SK-N-SH (cell line): ENCODE measurements at regions not wholly inside any gene's neighbourhood (a gene's known extent, or its start where the extent isn't known, plus 50 kb on each side); places are given as distances from the start of the nearest gene placed in this dataset.

Source experiments
- CTCF ChIA-PET: fragments of 300-600, 350-600 bp; formaldehyde crosslinking; extraction: SDS; loops from one replicate; lab custom pipeline; 2021; lab: Yijun Ruan, JAX
- POLR2A ChIA-PET: fragments of 350-600 bp; sonication (Branson Sonifier 250); formaldehyde crosslinking; extraction: SDS; loops from one replicate; lab custom pipeline; 2020; ENCODE audit warnings: antibody characterized with exemption, inconsistent platforms; lab: Yijun Ruan, JAX
- DNase-seq: peaks from one replicate; pipeline ENCODE4 v3.0.0; 2012
- H2AFZ ChIP-seq: fragments of 200-600 bp; sonication (generic); 2 replicates; pipeline ENCODE4 v1.8.1; 2016; ENCODE audit warnings: antibody characterized with exemption, mild to moderate bottlenecking, low read depth
- H3F3A ChIP-seq: fragments of 200-600 bp; sonication (generic); replicated peaks from 2 replicates; pipeline ENCODE3; 2016; ENCODE audit warnings: antibody characterized with exemption, mild to moderate bottlenecking; ENCODE audit not compliant: insufficient read depth
- H3K27ac ChIP-seq, 2 experiments: fragments of 200-500 bp in 1 of 2; fragments of 200-600 bp in 1 of 2; sonication (Bioruptor generic) in 1 of 2; sonication (generic), shearing (Covaris generic) in 1 of 2; 2 replicates each; pipeline versions ENCODE4 v1.5.1 to v1.6.1; 2014 to 2016; ENCODE audit warnings: low read depth in 2 of 2, inconsistent platforms in 1 of 2, low read length in 1 of 2, mild to moderate bottlenecking in 1 of 2, mixed read lengths in 1 of 2
- H3K27me3 ChIP-seq: fragments of 200-600 bp; sonication (generic), shearing (Covaris generic); 2 replicates; pipeline ENCODE4 v1.6.1; 2016; ENCODE audit warnings: mixed run types; ENCODE audit not compliant: insufficient read depth
- H3K36me3 ChIP-seq, 2 experiments: fragments of 200-500 bp in 1 of 2; fragments of 200-600 bp in 1 of 2; sonication (Bioruptor generic) in 1 of 2; sonication (generic) in 1 of 2; replicated peaks in 1 of 2; 2 replicates each; pipeline versions ENCODE3 to v1.5.1; 2014 to 2016; ENCODE audit warnings: low read length in 1 of 2, mild to moderate bottlenecking in 1 of 2; ENCODE audit not compliant: insufficient read depth in 2 of 2, control insufficient read depth in 1 of 2
- H3K4me1 ChIP-seq, 2 experiments: fragments of 200-500 bp in 1 of 2; fragments of 200-600 bp in 1 of 2; sonication (Bioruptor generic) in 1 of 2; sonication (generic), shearing (Covaris generic) in 1 of 2; 2 replicates each; pipeline versions ENCODE4 v1.5.1 to v1.6.1; 2014 to 2016; ENCODE audit warnings: low read depth in 1 of 2, low read length in 1 of 2, mixed run types in 1 of 2; ENCODE audit not compliant: insufficient read depth in 2 of 2, control insufficient read depth in 1 of 2
- H3K4me2 ChIP-seq: fragments of 200-600 bp; sonication (generic), shearing (Covaris generic); 2 replicates; pipeline ENCODE4 v1.6.1; 2017; ENCODE audit warnings: mixed run types
- H3K4me3 ChIP-seq, 2 experiments: fragments of 200-500 bp in 1 of 2; fragments of 200-600 bp in 1 of 2; sonication (Bioruptor generic) in 1 of 2; sonication (generic), shearing (Covaris generic) in 1 of 2; 2 replicates each; pipeline versions ENCODE4 v1.5.1 to v1.8.1; 2014 to 2016; ENCODE audit warnings: low read depth in 2 of 2, inconsistent platforms in 1 of 2, low read length in 1 of 2, mild to moderate bottlenecking in 1 of 2, mixed read lengths in 1 of 2, moderate library complexity in 1 of 2
- H3K79me2 ChIP-seq: fragments of 200-600 bp; sonication (generic); 2 replicates; pipeline ENCODE4 v1.8.1; 2017; ENCODE audit warnings: mild to moderate bottlenecking; ENCODE audit not compliant: insufficient read depth
- H3K9ac ChIP-seq: fragments of 200-600 bp; sonication (generic); 2 replicates; pipeline ENCODE4 v1.6.1; 2017; ENCODE audit warnings: mixed run types
- H3K9me2 ChIP-seq: fragments of 200-600 bp; sonication (generic); 2 replicates; pipeline ENCODE4 v1.6.1; 2017; ENCODE audit warnings: mixed run types
- H3K9me3 ChIP-seq: fragments of 200-600 bp; sonication (generic); 2 replicates; pipeline ENCODE4 v1.6.1; 2017; ENCODE audit warnings: mixed run types, mild to moderate bottlenecking, moderate library complexity
- H4K20me1 ChIP-seq: fragments of 200-600 bp; sonication (generic); 2 replicates; pipeline ENCODE4 v1.6.1; 2017; ENCODE audit warnings: mild to moderate bottlenecking, mixed run types; ENCODE audit not compliant: insufficient read depth
- CHD2 ChIP-seq: fragments of 150-350 bp; IDR thresholded peaks from 2 replicates; pipeline ENCODE4 v1.6.1; 2018; ENCODE audit warnings: low read length; ENCODE audit not compliant: partially characterized antibody
- EP300 ChIP-seq, 2 experiments: IDR thresholded peaks; 2 replicates each; pipeline versions ENCODE4 v1.4.0 to v1.6.1; 2012; ENCODE audit warnings: borderline replicate concordance in 1 of 2, low read depth in 1 of 2, low read length in 1 of 2
- EZH2phosphoT487 ChIP-seq: fragments of 200-600 bp; sonication (generic); IDR thresholded peaks from 2 replicates; pipeline ENCODE4 v1.6.1; 2017; ENCODE audit warnings: low read depth, mixed run types, mild to moderate bottlenecking, antibody characterized with exemption, moderate library complexity, borderline replicate concordance
- FOXM1 ChIP-seq: IDR thresholded peaks from 2 replicates; pipeline ENCODE4 v1.4.0; 2012; ENCODE audit warnings: low read depth, mild to moderate bottlenecking
- GABPA ChIP-seq: IDR thresholded peaks from 2 replicates; pipeline ENCODE4 v1.4.0; 2012; ENCODE audit warnings: low read depth, mild to moderate bottlenecking
- GATA2 ChIP-seq: sonication (generic); formaldehyde crosslinking; IDR thresholded peaks from 2 replicates; pipeline ENCODE4 v1.5.0; 2020; ENCODE audit warnings: mild to moderate bottlenecking, missing genetic modification reagents
- JUND ChIP-seq: IDR thresholded peaks from 2 replicates; pipeline ENCODE4 v1.4.0; 2012
- MEF2A ChIP-seq: IDR thresholded peaks from 2 replicates; pipeline ENCODE4 v1.4.0; 2012; ENCODE audit warnings: low read depth, borderline replicate concordance
- MXI1 ChIP-seq: IDR thresholded peaks from 2 replicates; pipeline ENCODE4 v1.6.1; 2012; ENCODE audit warnings: mild to moderate bottlenecking, low read depth, low read length, improper control_type of control experiment
- NFIC ChIP-seq: IDR thresholded peaks from 2 replicates; pipeline ENCODE4 v1.4.0; 2012; ENCODE audit warnings: borderline replicate concordance
- NRF1 ChIP-seq: IDR thresholded peaks from 2 replicates; pipeline ENCODE4 v1.6.1; 2012; ENCODE audit warnings: low read depth, mild to moderate bottlenecking, low read length
- POLR2AphosphoS5 ChIP-seq: IDR thresholded peaks from 2 replicates; pipeline ENCODE4 v1.6.1; 2012; ENCODE audit warnings: low read depth, low read length
- RAD21 ChIP-seq: IDR thresholded peaks from 2 replicates; pipeline ENCODE4 v1.6.1; 2012; ENCODE audit warnings: mild to moderate bottlenecking, low read length
- RCOR1 ChIP-seq: fragments of 150-350 bp; IDR thresholded peaks from 2 replicates; pipeline ENCODE4 v1.6.1; 2017; ENCODE audit warnings: antibody characterized with exemption, low read length
- SIN3A ChIP-seq: IDR thresholded peaks from 2 replicates; pipeline ENCODE4 v1.6.1; 2012; ENCODE audit warnings: low read depth, mild to moderate bottlenecking, low read length, moderate library complexity, borderline replicate concordance
- SMC3 ChIP-seq: IDR thresholded peaks from 2 replicates; pipeline ENCODE4 v1.6.1; 2012; ENCODE audit warnings: low read depth, low read length, improper control_type of control experiment
- TAF1 ChIP-seq: IDR thresholded peaks from 2 replicates; pipeline ENCODE4 v1.6.1; 2012; ENCODE audit warnings: low read depth, mild to moderate bottlenecking, low read length, moderate library complexity, borderline replicate concordance
- WGBS: methylation state at CpG from one replicate; pipeline ENCODE4 v1.1.6; 2017; ENCODE audit warnings: low lambda C conversion rate; 5-methylcytosine and 5-hydroxymethylcytosine counted together
- TF ChIP-seq, protein P1 (sequence below): IDR thresholded peaks from 2 replicates; pipeline ENCODE4 v1.4.0; 2012; ENCODE audit warnings: low read depth
- TF ChIP-seq, protein P2 (sequence below): IDR thresholded peaks from 2 replicates; pipeline ENCODE4 v1.6.1; 2012; ENCODE audit warnings: mild to moderate bottlenecking, low read depth, low read length, moderate library complexity
- TF ChIP-seq, protein P3 (sequence below): fragments of 150-350 bp; IDR thresholded peaks from 2 replicates; pipeline ENCODE4 v1.6.1; 2017; ENCODE audit warnings: antibody characterized with exemption, low read length, low read depth, borderline replicate concordance

DNA sequence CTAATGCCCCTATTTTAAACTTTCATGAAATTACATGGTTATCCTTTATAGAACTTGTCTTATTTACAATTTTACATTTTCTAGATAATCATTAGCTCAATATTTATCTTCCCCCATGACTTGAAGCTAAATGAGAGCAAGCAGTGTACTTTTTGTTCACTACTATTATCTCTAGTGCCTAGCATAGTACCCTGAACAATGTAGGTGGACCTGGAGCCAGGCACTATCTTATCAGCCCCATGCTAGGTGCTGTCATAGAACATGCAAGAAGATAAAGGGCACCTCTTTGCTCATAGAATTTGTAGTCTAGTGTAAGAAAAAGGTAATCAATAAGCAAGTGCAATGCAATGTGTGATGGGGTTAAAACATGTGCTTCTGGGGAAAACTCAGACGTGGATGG, 399.9 kb downstream of the ELAVL2 start:
- H3K4me2 ChIP-seq = no peak overlapping the region
- no peak for DNase-seq
- WGBS = 52% methylated on average over 1 of the region's 1 CpG
- TF ChIP-seq, protein P1, sequence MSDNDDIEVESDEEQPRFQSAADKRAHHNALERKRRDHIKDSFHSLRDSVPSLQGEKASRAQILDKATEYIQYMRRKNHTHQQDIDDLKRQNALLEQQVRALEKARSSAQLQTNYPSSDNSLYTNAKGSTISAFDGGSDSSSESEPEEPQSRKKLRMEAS = no peak
- TF ChIP-seq, protein P2, sequence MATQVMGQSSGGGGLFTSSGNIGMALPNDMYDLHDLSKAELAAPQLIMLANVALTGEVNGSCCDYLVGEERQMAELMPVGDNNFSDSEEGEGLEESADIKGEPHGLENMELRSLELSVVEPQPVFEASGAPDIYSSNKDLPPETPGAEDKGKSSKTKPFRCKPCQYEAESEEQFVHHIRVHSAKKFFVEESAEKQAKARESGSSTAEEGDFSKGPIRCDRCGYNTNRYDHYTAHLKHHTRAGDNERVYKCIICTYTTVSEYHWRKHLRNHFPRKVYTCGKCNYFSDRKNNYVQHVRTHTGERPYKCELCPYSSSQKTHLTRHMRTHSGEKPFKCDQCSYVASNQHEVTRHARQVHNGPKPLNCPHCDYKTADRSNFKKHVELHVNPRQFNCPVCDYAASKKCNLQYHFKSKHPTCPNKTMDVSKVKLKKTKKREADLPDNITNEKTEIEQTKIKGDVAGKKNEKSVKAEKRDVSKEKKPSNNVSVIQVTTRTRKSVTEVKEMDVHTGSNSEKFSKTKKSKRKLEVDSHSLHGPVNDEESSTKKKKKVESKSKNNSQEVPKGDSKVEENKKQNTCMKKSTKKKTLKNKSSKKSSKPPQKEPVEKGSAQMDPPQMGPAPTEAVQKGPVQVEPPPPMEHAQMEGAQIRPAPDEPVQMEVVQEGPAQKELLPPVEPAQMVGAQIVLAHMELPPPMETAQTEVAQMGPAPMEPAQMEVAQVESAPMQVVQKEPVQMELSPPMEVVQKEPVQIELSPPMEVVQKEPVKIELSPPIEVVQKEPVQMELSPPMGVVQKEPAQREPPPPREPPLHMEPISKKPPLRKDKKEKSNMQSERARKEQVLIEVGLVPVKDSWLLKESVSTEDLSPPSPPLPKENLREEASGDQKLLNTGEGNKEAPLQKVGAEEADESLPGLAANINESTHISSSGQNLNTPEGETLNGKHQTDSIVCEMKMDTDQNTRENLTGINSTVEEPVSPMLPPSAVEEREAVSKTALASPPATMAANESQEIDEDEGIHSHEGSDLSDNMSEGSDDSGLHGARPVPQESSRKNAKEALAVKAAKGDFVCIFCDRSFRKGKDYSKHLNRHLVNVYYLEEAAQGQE = no peak
- TF ChIP-seq RAD21 = no peak
- TF ChIP-seq JUND = no peak
- TF ChIP-seq SMC3 = no peak
- TF ChIP-seq POLR2AphosphoS5 = no peak
- TF ChIP-seq GATA2 (CRISPR knock-in tag) = no peak
- TF ChIP-seq SIN3A = no peak
- TF ChIP-seq CHD2 = no peak
- no peak for TF ChIP-seq GABPA
- no peak for TF ChIP-seq EP300 (IDR thresholded peaks at IDR 0.05; ENCODE audit: borderline replicate concordance in 1 of 2, low read depth in 1 of 2, low read length in 1 of 2)
- no peak for TF ChIP-seq MEF2A
- no peak for TF ChIP-seq EZH2phosphoT487
- TF ChIP-seq TAF1 = no peak
- TF ChIP-seq MXI1 = no peak
- no peak for TF ChIP-seq FOXM1
- no peak for TF ChIP-seq NRF1
- TF ChIP-seq, protein P3, sequence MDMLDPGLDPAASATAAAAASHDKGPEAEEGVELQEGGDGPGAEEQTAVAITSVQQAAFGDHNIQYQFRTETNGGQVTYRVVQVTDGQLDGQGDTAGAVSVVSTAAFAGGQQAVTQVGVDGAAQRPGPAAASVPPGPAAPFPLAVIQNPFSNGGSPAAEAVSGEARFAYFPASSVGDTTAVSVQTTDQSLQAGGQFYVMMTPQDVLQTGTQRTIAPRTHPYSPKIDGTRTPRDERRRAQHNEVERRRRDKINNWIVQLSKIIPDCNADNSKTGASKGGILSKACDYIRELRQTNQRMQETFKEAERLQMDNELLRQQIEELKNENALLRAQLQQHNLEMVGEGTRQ = no peak
- no peak for TF ChIP-seq RCOR1
- TF ChIP-seq NFIC = no peak
- TF ChIP-seq, all 33 proteins: peak for 0
- POLR2A ChIA-PET = no interaction called here
- Histone ChIP-seq H2AFZ (no peak overlapping the region), H3K27me3 (no peaks in the 10 kb centered on the region), H3K27ac (no peak overlapping the region), H3K36me3 (no peaks in the 10 kb centered on the region), H3K4me3 (no peak overlapping the region), H3K9me3 (no peaks in the 10 kb centered on the region), H4K20me1 (no peaks in the 10 kb centered on the region), H3K9me2 (no peaks in the 10 kb centered on the region), H3K79me2 (no peaks in the 10 kb centered on the region), H3F3A (no peaks in the 10 kb centered on the region), H3K9ac (no peak overlapping the region), H3K4me1 (no peaks in the 10 kb centered on the region)
- CTCF ChIA-PET = no interaction called here
